Uterus (tissue), 3 donors: ENCODE measurements at regions not wholly inside any gene's neighbourhood (a gene's known extent, or its start where the extent isn't known, plus 50 kb on each side); places are given as distances from the start of the nearest gene placed in this dataset.

Source experiments
- DNase-seq, 2 donors: peaks; one replicate each; pipeline ENCODE4 v3.0.0-alpha.2; 2019 to 2020
- H3K27ac ChIP-seq, 2 donors: fragments of 200-600 bp; sonication (generic); 1 replicate in 1 of 2; 2 replicates in 1 of 2; pipeline ENCODE4 v1.5.1; 2016 to 2018
- H3K27me3 ChIP-seq, 2 donors: fragments of 200-600 bp; sonication (generic); one replicate each; pipeline ENCODE4 v1.5.1; 2018 to 2019; ENCODE audit warnings: control low read depth in 1 of 2
- H3K36me3 ChIP-seq, 2 donors: fragments of 200-600 bp; sonication (generic); one replicate each; pipeline ENCODE4 v1.5.1; 2019; ENCODE audit warnings: control low read depth in 1 of 2
- H3K4me1 ChIP-seq, 2 donors: fragments of 200-600 bp; sonication (generic); one replicate each; pipeline ENCODE4 v1.5.1; 2018 to 2019; ENCODE audit warnings: control low read depth in 1 of 2
- H3K4me3 ChIP-seq, 2 donors: fragments of 200-600 bp; sonication (generic); 1 replicate in 1 of 2; 2 replicates in 1 of 2; pipeline ENCODE4 v1.5.1; 2018 to 2019; ENCODE audit warnings: mild to moderate bottlenecking in 1 of 2
- H3K9me3 ChIP-seq, 2 donors: fragments of 200-600 bp; sonication (generic); one replicate each; pipeline ENCODE4 v1.5.1; 2019; ENCODE audit warnings: control low read depth in 1 of 2
- CTCF ChIP-seq, 4 experiments: fragments of 200-600 bp in 2 of 4; fragments of 450-650 bp in 2 of 4; sonication (generic) in 2 of 4; IDR thresholded peaks; one replicate each; pipeline ENCODE4 v1.5.1; 2016 to 2019; ENCODE audit warnings: antibody characterized with exemption in 4 of 4, mild to moderate bottlenecking in 2 of 4, moderate library complexity in 1 of 4
- POLR2A ChIP-seq, 2 donors: fragments of 450-650 bp; IDR thresholded peaks; one replicate each; pipeline ENCODE4 v1.6.1; 2016; ENCODE audit warnings: antibody characterized with exemption in 2 of 2, mild to moderate bottlenecking in 1 of 2, moderate library complexity in 1 of 2
- intact Hi-C: fragments of 100-400 bp; cut with DNase I; formaldehyde crosslinking; loops from one replicate; pipeline ENCODE4 v1.15.1; 2023; ENCODE audit warnings: low total_unique reads
- donor health status: DM: yes; HTN: yes; CAD: no.

- Histone ChIP-seq H3K27ac (no peak overlapping the region), H3K4me1 (no peaks in the 10 kb centered on the region), H3K36me3 (no peaks in the 10 kb centered on the region), H3K27me3 (no peaks in the 10 kb centered on the region), H3K9me3 (no peaks in the 10 kb centered on the region), H3K4me3 (no peak overlapping the region)
- no peak for DNase-seq
- intact Hi-C loops, result no loop called here
- TF ChIP-seq CTCF (IDR thresholded peaks at IDR 0.05) (no peak), POLR2A (IDR thresholded peaks at IDR 0.05) (no peak)
These were observed 212.1 kb downstream of the GPR37 start for GRCh38 chr7:124553502-124553901.

- no peak overlapping the region for H3K27ac ChIP-seq
- no peaks in the 10 kb centered on the region for H3K36me3 ChIP-seq
- DNase-seq, result no peak
- no peaks in the 10 kb centered on the region for H3K9me3 ChIP-seq
- TF ChIP-seq CTCF (IDR thresholded peaks at IDR 0.05) (no peak), POLR2A (IDR thresholded peaks at IDR 0.05) (no peak)
- H3K4me1 ChIP-seq, result no peaks in the 10 kb centered on the region
- intact Hi-C loops, result no loop called here
- H3K27me3 ChIP-seq, result no peaks in the 10 kb centered on the region
- no peak overlapping the region for H3K4me3 ChIP-seq
These were observed 213.4 kb downstream of the GPR37 start for GRCh38 chr7:124552217-124552616.

GRCh38 chr7:124550036-124550435 lies 215.6 kb downstream of the GPR37 start:
- H3K27ac ChIP-seq, result no peak overlapping the region
- intact Hi-C loops, result no loop called here
- H3K4me1 ChIP-seq, result no peaks in the 10 kb centered on the region
- H3K27me3 ChIP-seq, result no peaks in the 10 kb centered on the region
- no peaks in the 10 kb centered on the region for H3K36me3 ChIP-seq
- no peak for TF ChIP-seq CTCF (IDR thresholded peaks at IDR 0.05)
- TF ChIP-seq POLR2A (IDR thresholded peaks at IDR 0.05), result no peak
- H3K4me3 ChIP-seq, result no peak overlapping the region
- no peaks in the 10 kb centered on the region for H3K9me3 ChIP-seq
- no peak for DNase-seq

- DNase-seq, result no peak
- intact Hi-C loops, result no loop called here
- Histone ChIP-seq H3K4me1 (no peaks in the 10 kb centered on the region), H3K27me3 (no peaks in the 10 kb centered on the region), H3K9me3 (no peaks in the 10 kb centered on the region), H3K36me3 (no peaks in the 10 kb centered on the region), H3K27ac (no peak overlapping the region), H3K4me3 (no peak overlapping the region)
- TF ChIP-seq CTCF (IDR thresholded peaks at IDR 0.05) (no peak), POLR2A (IDR thresholded peaks at IDR 0.05) (no peak)
These were observed 223.1 kb downstream of the GPR37 start for GRCh38 chr7:124542476-124542875.

- Histone ChIP-seq H3K4me3 (no peak overlapping the region), H3K27me3 (no peaks in the 10 kb centered on the region), H3K36me3 (no peaks in the 10 kb centered on the region), H3K9me3 (no peaks in the 10 kb centered on the region), H3K4me1 (no peaks in the 10 kb centered on the region), H3K27ac (no peak overlapping the region)
- DNase-seq, result no peak
- TF ChIP-seq CTCF (IDR thresholded peaks at IDR 0.05) (no peak), POLR2A (IDR thresholded peaks at IDR 0.05) (no peak)
- intact Hi-C loops, result no loop called here
These were observed 229.3 kb downstream of the GPR37 start for GRCh38 chr7:124536156-124536762.
